MG63 (cell line): ENCODE measurements at regions not wholly inside any gene's neighbourhood (a gene's known extent, or its start where the extent isn't known, plus 50 kb on each side); places are given as distances from the start of the nearest gene placed in this dataset.
"Not testable (repeated sequence)": the region's sequence is repeated elsewhere in the genome, so short reads cannot be mapped to it uniquely, and the experiment has no call there.

Experiments
- DNase-seq: peaks from one replicate; pipeline ENCODE4 v3.0.0-alpha.2; 2020
- H3K27me3 ChIP-seq: fragments of 250-450 bp; sonication (Bioruptor Pico); 2 replicates; pipeline ENCODE4 v1.5.1; 2020; ENCODE audit warnings: mild to moderate bottlenecking, moderate library complexity
- H3K36me3 ChIP-seq: fragments of 250-450 bp; sonication (Bioruptor Pico); 2 replicates; pipeline ENCODE4 v1.5.1; 2020; ENCODE audit warnings: mild to moderate bottlenecking, moderate library complexity
- H3K4me3 ChIP-seq: fragments of 250-450 bp; sonication (Bioruptor Pico); 2 replicates; pipeline ENCODE4 v1.5.1; 2020; ENCODE audit warnings: mild to moderate bottlenecking, moderate library complexity
- H3K9me3 ChIP-seq: fragments of 250-450 bp; sonication (Bioruptor Pico); 2 replicates; pipeline ENCODE4 v1.5.1; 2020; ENCODE audit warnings: mild to moderate bottlenecking, moderate library complexity

DNA sequence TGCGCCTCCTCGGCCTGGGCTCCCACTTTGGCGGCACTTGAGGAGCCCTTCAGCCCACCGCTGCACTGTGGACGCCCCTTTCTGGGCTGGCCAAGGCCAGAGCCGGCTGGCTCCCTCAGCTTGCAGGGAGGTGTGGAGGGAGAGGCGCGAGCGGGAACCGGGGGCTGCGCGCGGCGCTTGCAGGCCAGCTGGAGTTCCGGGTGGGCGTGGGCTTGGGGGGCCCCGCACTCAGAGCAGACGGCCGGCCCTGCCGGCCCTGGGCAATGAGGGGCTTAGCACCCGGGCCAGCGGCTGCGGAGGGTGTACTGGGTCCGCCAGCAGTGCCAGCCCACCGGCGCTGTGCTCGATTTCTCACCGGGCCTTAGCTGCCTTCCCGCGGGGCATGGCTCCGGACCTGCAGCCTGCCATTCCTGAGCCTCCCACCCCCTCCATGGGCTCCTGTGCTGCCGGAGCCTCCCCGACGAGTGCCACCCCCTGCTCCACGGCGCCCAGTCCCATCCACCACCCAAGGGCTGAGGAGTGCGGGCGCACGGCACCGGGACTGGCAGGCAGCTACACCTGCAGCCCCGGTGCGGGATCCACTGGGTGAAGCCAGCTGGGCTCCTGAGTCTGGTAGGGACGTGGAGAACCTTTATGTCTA is 187.7 kb upstream of the KCNH7 start:
- not testable (repeated sequence) for H3K36me3 ChIP-seq, DNase-seq, H3K4me3 ChIP-seq, H3K9me3 ChIP-seq, H3K27me3 ChIP-seq

DNA sequence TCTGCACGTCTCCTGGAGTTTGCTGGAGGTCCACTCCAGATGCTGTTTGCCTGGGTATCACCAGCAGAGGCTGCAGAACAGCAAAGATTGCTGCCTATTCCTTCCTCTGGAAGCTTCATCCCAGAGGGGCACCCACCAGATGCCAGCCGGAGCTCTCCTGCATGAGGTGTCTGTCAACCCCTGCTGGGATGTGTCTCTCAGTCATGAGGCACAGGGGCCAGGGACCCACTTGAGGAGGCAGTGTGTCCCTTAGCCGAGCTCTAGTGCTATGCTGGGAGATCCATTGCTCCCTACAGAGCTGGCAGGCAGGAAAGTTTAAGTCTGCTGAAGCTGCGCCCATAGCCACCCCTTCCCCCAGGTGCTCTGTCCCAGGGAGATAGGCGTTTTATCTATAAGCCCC is 178.3 kb upstream of the KCNH7 start:
- not testable (repeated sequence) for H3K36me3 ChIP-seq, H3K4me3 ChIP-seq, H3K27me3 ChIP-seq, DNase-seq, H3K9me3 ChIP-seq

DNA sequence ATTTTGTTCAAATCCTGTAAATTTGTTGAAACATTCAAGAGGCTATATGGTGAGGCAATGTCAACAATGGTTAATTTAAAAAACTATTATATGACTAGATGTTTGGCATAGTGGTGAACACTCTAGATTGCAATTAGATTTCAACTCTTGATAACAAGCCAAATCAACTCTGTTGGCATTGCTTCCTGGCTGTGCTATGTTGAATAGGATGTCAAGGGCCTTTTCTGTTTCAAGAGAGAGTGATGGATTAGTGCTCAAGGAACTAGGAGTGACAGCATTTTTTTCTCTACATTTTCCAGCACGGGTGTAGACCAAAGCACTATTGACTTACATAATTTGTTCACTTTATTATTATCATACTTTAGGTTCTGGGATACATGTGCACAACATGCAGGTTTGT is 172.4 kb upstream of the KCNH7 start:
- Histone ChIP-seq H3K36me3 (no peaks in the 10 kb centered on the region), H3K9me3 (peaks cover 2% of the 10 kb centered on the region; the same call in 1 of the 2 replicates), H3K27me3 (no peaks in the 10 kb centered on the region), H3K4me3 (no peak overlapping the region)
- DNase-seq: no peak

DNA sequence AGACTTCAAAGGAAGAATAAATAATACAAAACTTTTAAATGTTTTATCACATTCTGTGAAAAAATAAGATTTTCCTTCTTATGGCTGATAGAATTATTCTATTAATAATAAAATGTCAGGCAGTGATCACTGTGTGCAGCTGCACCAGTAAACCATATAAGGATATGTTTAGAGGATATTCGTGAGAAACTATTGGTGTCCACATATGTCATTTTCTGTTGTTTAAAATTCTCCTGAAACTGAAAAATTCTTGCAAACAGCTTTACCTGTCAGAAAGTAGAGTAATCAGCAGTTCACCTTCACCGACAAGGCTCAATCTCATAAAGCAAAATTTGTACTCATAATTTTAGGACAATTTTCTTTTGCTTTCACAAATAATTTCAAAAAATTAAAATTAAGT is 170.1 kb upstream of the KCNH7 start:
- H3K9me3 ChIP-seq: no peaks in the 10 kb centered on the region
- no peak overlapping the region for H3K4me3 ChIP-seq
- H3K27me3 ChIP-seq: no peaks in the 10 kb centered on the region
- no peak for DNase-seq
- H3K36me3 ChIP-seq: no peaks in the 10 kb centered on the region

DNA sequence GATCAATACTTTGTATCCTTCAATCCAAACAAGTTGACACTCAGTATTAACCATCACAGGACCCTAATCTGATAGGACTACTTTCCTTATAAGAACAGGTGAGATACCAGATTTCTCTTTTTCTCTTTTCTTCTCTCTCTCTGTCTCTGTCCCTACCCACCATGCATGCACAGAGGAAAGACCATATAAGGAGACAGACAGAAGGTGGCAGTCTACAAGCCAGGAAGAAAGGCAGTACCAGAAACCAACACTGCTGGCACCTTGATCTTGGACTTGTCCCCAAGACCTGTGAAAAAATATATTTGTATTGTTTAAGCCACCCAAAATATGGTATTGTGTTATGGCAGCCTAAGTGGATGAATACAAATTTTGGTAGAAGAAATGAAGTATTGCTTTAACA is 156.2 kb upstream of the KCNH7 start:
- Histone ChIP-seq H3K36me3 (no peaks in the 10 kb centered on the region), H3K4me3 (no peak overlapping the region), H3K27me3 (no peaks in the 10 kb centered on the region), H3K9me3 (no peaks in the 10 kb centered on the region)
- no peak for DNase-seq

DNA sequence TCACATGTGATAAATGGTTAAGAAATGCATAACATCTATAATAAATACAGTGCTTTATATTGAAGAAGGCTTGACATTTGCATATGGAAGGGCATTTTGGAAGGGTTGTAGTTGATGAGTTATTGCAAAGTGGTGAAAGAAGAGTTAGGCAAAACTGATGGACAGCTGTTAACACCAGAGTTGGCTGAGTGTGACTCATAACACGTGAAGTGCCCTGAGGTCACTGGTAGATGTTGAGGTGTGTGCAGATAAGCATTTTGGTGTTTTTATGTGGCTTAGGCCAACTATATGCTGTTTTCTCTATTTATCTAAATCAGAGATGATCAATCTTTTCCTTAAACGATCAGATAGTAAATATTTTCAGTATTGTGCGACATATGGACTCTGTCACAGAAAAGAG is 154.3 kb upstream of the KCNH7 start:
- Histone ChIP-seq H3K36me3 (no peaks in the 10 kb centered on the region), H3K4me3 (no peak overlapping the region), H3K27me3 (no peaks in the 10 kb centered on the region), H3K9me3 (no peaks in the 10 kb centered on the region)
- no peak for DNase-seq

DNA sequence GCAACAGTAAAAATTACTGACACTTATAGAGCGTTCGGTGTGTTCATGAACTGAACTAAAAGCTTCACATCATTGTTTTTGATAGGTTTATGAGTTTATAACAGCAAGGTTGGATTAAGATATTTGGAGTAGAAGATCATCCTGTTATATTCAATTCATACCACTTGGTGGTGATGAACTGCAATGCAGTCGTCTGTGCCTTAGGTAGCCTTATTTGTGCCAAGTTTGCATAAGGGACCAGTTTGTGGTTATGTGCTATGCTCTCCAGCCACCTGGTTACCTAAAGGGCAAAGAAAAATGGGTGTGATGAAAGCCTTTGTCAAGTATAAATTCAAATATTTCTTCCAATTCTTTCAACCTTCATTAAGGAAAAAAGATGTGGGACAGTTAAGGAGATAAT is 150.9 kb upstream of the KCNH7 start:
- H3K4me3 ChIP-seq: no peak overlapping the region

DNA sequence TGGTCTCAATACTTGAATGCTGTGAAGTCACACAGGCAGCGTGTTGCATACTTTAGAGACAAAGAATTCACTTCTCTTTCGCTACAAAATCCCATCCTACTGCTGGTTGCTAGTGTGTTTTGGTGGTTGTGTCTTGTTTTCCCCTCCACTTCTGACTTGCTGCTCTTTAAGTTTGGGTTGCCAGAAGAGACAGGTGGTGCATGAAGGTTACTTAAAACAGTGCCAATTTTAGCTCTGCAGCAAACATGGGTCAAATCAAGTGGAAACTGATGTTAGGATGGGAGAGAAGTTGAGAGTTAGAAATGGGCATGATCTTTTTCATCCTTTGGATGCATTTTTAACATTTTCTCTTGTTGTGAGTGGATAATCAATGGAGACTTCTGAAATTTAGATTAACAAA is 136.2 kb upstream of the KCNH7 start:
- Histone ChIP-seq H3K36me3 (no peaks in the 10 kb centered on the region), H3K4me3 (no peak overlapping the region), H3K27me3 (no peaks in the 10 kb centered on the region), H3K9me3 (no peaks in the 10 kb centered on the region)
- DNase-seq: no peak

More for the DNA sequence above, 150.9 kb upstream of the KCNH7 start:
- DNase-seq: no peak
- H3K27me3 ChIP-seq: no peaks in the 10 kb centered on the region
- no peaks in the 10 kb centered on the region for H3K36me3 ChIP-seq
- H3K9me3 ChIP-seq: no peaks in the 10 kb centered on the region

DNA sequence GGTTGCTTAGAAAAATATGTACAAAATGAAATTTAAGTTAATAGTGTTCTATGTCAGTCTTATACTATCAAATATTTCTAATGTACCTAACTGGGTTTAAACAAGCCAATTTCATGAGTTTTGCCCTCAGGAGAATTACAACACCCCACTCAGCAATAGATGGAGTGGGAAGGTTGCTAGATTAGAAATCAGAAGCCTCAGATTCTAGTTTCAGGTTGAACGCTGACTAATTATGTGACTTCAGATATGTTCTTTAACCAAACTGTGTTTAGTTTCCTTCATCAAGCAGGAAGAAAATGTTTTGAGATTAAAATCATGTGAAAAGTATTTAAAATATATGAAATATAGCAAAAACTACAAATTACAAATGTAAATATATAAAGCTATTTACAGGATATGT is 133.8 kb upstream of the KCNH7 start:
- H3K36me3 ChIP-seq: no peaks in the 10 kb centered on the region
- H3K27me3 ChIP-seq: no peaks in the 10 kb centered on the region
- no peak for DNase-seq
- no peak overlapping the region for H3K4me3 ChIP-seq
- no peaks in the 10 kb centered on the region for H3K9me3 ChIP-seq

DNA sequence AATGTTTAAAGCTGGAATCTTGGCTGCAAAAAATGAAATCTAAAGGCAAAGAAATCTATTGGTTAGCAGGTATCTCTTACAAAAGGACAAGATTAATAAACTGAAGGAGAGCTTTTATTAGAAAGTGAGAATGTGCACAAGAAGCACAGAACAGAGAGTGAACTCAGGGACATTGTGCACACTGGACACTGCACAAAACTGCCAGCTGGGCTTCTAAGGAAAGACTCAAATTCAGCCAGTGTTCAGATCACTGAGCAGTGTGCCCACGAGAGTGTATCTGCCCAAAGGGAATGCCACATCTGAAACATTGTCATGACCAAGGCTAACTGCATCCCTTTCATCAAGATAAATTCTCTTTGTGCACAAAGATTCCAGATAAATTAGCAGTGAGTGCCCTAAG is 129.7 kb upstream of the KCNH7 start:
- no peaks in the 10 kb centered on the region for H3K9me3 ChIP-seq
- H3K27me3 ChIP-seq: no peaks in the 10 kb centered on the region

DNA sequence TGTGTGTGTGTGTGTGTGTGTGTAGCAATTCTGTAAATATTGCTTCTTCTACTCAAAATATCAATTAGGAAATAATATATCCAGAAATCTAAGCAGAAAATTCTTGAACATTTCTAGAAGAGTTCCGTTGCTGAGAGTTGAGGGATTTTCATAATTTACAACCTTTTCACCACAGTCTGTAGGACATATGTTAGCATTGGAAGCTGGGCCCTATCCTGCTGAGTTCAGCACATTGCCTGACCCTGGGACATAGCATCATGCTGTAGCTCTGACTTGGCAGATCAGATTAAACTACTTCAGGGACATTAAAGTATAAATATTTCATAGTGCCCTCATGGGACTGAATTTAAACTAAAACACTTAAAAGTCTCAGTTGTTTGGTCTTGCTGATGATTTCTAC is 129.2 kb upstream of the KCNH7 start:
- H3K36me3 ChIP-seq: no peaks in the 10 kb centered on the region
- no peaks in the 10 kb centered on the region for H3K9me3 ChIP-seq
- H3K4me3 ChIP-seq: no peak overlapping the region
- no peaks in the 10 kb centered on the region for H3K27me3 ChIP-seq
- DNase-seq: no peak

More for the DNA sequence above, 129.7 kb upstream of the KCNH7 start:
- H3K36me3 ChIP-seq: no peaks in the 10 kb centered on the region
- H3K4me3 ChIP-seq: no peak overlapping the region
- DNase-seq: no peak

DNA sequence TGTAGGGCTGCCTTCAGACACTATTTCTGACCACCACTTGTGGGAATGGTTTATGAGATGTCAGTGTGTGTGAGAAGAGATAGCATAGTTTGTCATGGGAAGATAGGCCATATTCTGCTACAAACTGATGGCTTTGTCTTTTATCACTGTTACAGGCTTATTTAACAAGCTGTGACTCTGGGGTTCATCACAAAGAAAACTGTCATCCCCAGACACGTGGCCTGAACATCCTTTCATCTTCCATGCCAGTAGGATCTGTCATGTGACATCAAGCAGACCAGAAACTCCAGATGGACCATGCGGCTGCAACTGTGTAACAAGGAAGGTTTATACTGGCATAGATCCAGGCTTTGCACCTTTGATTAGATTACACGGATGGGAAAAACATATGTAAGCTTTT is 128.6 kb upstream of the KCNH7 start:
- Histone ChIP-seq H3K9me3 (no peaks in the 10 kb centered on the region), H3K27me3 (no peaks in the 10 kb centered on the region), H3K4me3 (no peak overlapping the region), H3K36me3 (no peaks in the 10 kb centered on the region)
- no peak for DNase-seq

DNA sequence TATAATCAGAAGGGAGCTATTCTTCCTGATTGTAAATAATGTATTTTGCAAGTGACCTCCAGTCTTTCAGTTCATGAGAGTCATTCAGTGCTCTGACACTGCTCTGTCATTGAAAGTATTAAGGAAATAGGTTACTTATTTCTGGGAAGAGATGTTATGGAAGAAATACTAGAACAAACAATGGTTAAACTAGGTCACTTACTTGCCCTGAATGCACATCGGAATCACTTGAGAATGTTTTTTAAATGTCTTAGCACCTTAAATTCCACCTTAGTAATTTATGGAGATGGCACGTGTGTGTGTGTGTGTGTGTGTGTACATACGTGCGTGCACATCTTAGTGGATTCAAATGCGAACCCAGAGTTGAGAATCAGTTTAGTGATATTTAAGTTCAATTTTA is 126.6 kb upstream of the KCNH7 start:
- DNase-seq: no peak
- H3K36me3 ChIP-seq: no peaks in the 10 kb centered on the region

DNA sequence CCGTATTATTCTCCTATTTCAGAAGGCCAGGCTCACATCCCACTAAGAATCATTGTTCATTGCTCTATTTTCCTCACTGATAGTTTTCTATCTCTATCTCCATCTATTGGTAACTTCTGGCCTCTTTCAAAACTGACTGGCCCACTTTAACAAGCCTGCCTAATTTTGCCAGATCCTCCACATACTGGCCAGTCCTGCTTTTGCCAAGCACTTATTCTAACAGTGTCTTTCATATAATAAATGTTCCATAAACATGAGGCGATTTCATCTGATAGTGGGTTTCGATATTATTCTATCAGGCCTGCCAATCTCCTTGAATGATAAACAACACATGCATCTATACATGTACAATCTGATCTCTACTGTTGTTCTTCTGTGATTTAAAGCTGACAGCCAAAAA is 125.9 kb upstream of the KCNH7 start:
- Histone ChIP-seq H3K36me3 (no peaks in the 10 kb centered on the region), H3K27me3 (no peaks in the 10 kb centered on the region), H3K9me3 (no peaks in the 10 kb centered on the region), H3K4me3 (no peak overlapping the region)
- no peak for DNase-seq

More for the DNA sequence above, 126.6 kb upstream of the KCNH7 start:
- Histone ChIP-seq H3K27me3 (no peaks in the 10 kb centered on the region), H3K9me3 (no peaks in the 10 kb centered on the region), H3K4me3 (no peak overlapping the region)

DNA sequence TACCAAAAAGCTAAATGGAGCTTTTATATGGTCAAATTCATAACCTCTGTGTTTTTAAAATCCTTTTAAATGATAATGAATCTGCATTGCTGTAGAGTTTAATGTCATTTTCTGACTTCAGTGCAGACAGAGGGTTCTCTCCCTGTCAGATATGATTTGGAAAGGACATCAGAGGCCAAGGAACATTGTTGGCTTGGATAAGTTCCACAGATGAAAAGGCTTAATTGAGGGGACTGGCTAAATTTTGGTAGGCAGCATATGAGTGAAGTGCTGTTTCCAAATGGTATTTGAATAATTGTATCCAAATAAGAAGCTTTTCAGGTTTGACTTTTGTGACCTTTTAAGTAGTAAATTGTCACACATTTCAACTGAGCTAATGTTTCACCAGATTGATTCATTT is 124.6 kb upstream of the KCNH7 start:
- Histone ChIP-seq H3K27me3 (no peaks in the 10 kb centered on the region), H3K36me3 (no peaks in the 10 kb centered on the region), H3K9me3 (no peaks in the 10 kb centered on the region), H3K4me3 (no peak overlapping the region)
- no peak for DNase-seq

DNA sequence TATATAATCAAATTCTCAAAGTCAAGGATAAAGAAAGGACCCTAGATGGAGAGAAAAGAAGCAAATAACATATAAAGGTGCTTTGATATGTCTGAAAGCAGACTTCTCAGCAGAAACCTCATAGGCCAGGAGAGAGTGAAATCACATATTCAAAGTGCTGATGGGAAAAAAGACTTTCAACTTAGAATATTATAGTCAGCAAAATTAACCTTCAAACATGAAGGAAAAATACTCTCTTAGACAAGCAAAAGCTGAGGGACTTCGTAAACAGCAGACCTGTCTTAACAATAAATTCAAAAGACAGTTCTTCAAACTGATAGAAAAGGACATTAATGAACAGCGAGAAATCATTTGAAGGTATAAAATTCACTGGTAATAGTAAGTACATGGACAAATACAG is 107.2 kb upstream of the KCNH7 start:
- H3K27me3 ChIP-seq: no peaks in the 10 kb centered on the region
- no peak overlapping the region for H3K4me3 ChIP-seq
- DNase-seq: no peak
- H3K36me3 ChIP-seq: no peaks in the 10 kb centered on the region
- H3K9me3 ChIP-seq: no peaks in the 10 kb centered on the region

DNA sequence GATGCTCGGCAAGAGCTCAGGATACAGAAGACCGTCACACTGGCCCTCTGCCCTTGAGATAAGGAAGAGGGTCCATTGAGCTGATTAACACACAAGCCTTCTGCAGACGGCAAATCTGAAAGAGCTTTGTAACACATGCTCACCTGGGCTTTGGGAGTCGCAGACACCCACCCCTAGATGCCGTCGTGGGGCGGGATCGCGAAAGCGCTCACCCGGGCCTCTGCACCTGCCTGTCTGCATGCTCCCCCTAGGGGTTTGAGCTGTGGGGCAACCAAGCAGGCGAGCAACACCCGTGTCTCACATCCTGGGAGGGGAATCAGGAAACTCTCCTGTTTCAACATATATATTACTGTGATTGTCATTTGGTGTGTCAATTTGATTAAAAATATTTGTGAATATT is 99.8 kb upstream of the KCNH7 start:
- no peak overlapping the region for H3K4me3 ChIP-seq
- H3K36me3 ChIP-seq: no peaks in the 10 kb centered on the region
- no peaks in the 10 kb centered on the region for H3K27me3 ChIP-seq
- no peak for DNase-seq
- no peaks in the 10 kb centered on the region for H3K9me3 ChIP-seq

DNA sequence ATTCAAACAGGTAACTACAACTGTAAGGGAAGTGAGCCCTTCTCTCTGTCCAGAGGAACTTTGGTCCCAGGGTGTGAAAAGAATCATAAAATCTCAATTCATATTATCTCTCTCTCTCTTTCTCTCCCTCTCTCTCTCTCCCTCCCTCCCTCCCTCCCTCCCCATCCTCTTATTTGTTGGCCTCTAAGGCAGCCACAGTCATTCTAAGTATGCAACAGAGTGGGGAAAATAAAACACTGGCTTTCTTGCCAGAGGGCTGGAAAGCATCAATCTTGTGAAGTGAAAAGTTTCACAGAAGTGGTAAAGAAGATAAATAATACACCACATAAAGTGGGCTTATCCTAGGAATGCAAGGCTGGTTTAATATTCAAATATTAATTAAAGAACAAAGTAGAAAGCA is 95.6 kb upstream of the KCNH7 start:
- no peak for DNase-seq

DNA sequence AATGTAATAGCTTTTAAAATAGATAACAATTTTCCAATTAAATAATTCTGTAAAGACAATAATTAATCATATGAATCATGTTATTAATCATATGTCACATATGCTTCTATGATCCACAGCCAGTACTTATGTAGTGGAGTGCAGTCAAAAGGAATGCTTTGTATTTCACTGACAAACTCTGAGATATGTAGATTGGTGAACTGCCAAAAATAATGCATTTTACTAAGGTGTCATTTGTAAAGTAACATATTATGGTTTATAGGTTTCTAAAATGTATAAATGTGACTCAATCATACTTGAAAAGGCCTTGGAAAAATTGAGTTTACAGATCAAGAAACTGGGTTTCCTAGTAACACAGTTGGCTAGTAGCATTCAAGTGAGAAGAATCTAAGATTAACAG is 93.8 kb upstream of the KCNH7 start:
- H3K9me3 ChIP-seq: no peaks in the 10 kb centered on the region
- H3K27me3 ChIP-seq: no peaks in the 10 kb centered on the region
- H3K36me3 ChIP-seq: no peaks in the 10 kb centered on the region
- no peak overlapping the region for H3K4me3 ChIP-seq
- no peak for DNase-seq

More for the DNA sequence above, 95.6 kb upstream of the KCNH7 start:
- Histone ChIP-seq H3K9me3 (no peaks in the 10 kb centered on the region), H3K4me3 (no peak overlapping the region), H3K36me3 (no peaks in the 10 kb centered on the region), H3K27me3 (no peaks in the 10 kb centered on the region)
